PFSK-1 (cell line): ENCODE measurements at regions not wholly inside any gene's neighbourhood (a gene's known extent, or its start where the extent isn't known, plus 50 kb on each side); places are given as distances from the start of the nearest gene placed in this dataset.
A peak's percentile ranks its signal among the peaks of the same experiment; 100 is the strongest.

Source experiments
- FOXP2 ChIP-seq: optimal IDR thresholded peaks from 2 replicates; pipeline ENCODE3; 2011; ENCODE audit warnings: borderline replicate concordance, control low read depth, inconsistent platforms; ENCODE audit not compliant: insufficient read depth; ENCODE audit errors: extremely low read length, extremely low read depth
- POLR2AphosphoS5 ChIP-seq: IDR thresholded peaks from 2 replicates; pipeline ENCODE4 v1.6.1; 2012; ENCODE audit warnings: low read depth, mild to moderate bottlenecking, control low read depth, low read length, moderate library complexity
- REST ChIP-seq, 2 experiments: IDR thresholded peaks; 2 replicates each; pipeline versions ENCODE4 v1.6.1 to v1.8.0; 2011 to 2012; ENCODE audit warnings: low read depth in 2 of 2, low read length in 2 of 2, control low read depth in 1 of 2, inconsistent platforms in 1 of 2, mild to moderate bottlenecking in 1 of 2, moderate library complexity in 1 of 2; ENCODE audit not compliant: insufficient read depth in 1 of 2
- SIN3A ChIP-seq: IDR thresholded peaks from 2 replicates; pipeline ENCODE4 v1.6.1; 2012; ENCODE audit warnings: mild to moderate bottlenecking, low read length, moderate library complexity, borderline replicate concordance; ENCODE audit not compliant: insufficient read depth
- TAF1 ChIP-seq: IDR thresholded peaks from 2 replicates; pipeline ENCODE4 v1.6.1; 2012; ENCODE audit warnings: low read length, control low read depth, borderline replicate concordance; ENCODE audit not compliant: insufficient read depth

- TF ChIP-seq TAF1 (no peak), SIN3A (no peak), POLR2AphosphoS5 (no peak)
Measured at GRCh38 chr7:104054362-104054761, 64.9 kb upstream of the RELN start.

- no peak for TF ChIP-seq POLR2AphosphoS5
- no peak for TF ChIP-seq FOXP2
- no peak for TF ChIP-seq SIN3A
- TF ChIP-seq TAF1, result no peak
- TF ChIP-seq REST (IDR thresholded peaks at IDR 0.05; ENCODE audit: insufficient read depth in 1 of 2, low read depth in 2 of 2, low read length in 2 of 2), result no peak
Measured at GRCh38 chr7:104052979-104053378, 63.5 kb upstream of the RELN start.

DNA sequence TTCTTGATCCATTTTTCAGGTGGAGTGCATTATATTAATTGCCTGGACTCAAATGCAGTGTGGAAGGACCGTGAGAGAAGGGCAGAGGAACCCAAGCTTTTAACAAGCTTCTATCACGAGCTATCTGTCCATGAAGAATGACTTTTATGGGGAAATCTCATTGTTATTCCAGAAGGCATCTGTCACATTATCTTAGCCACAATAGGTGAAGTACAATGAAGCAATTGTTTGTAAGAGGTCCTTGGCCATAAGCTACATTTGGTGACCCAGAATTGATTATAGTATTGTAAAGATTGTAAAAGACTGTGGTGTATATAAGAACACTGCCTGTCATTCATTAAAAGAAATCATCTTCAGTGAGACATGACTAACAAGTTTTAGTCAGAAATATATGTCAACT is 58.6 kb upstream of the RELN start:
- TF ChIP-seq REST (IDR thresholded peaks at IDR 0.05; ENCODE audit: insufficient read depth in 1 of 2, low read depth in 2 of 2, low read length in 2 of 2) (no peak), POLR2AphosphoS5 (no peak), FOXP2 (no peak), TAF1 (no peak), SIN3A (no peak)

DNA sequence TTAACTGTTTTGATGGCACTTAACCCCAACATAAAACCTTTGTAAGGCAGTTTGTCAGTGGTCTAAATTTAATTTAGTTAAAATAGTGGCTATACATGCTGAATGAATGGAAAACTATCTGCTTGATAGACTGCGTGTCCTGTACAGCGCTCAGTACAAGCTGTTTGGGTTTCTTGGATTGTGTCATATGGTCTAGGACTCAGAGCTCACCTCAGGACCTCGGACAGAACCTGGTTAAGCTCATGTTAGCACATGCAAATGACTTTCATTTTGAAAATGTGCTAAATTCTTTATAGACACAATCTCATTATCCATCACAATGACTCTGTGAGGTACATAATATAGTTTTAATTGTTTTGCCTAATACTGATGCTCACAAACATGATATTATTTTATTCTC is 55.7 kb upstream of the RELN start:
- TF ChIP-seq POLR2AphosphoS5 (no peak), REST (IDR thresholded peaks at IDR 0.05; ENCODE audit: insufficient read depth in 1 of 2, low read depth in 2 of 2, low read length in 2 of 2) (peak; percentile 72 to 90)

- TF ChIP-seq REST (IDR thresholded peaks at IDR 0.05; ENCODE audit: insufficient read depth in 1 of 2, low read depth in 2 of 2, low read length in 2 of 2), result no peak
- no peak for TF ChIP-seq TAF1
- no peak for TF ChIP-seq POLR2AphosphoS5
- no peak for TF ChIP-seq FOXP2
- TF ChIP-seq SIN3A, result no peak
Measured at GRCh38 chr7:104040666-104041065, 51.2 kb upstream of the RELN start.
